IPS-18c (cell line): ENCODE measurements at regions not wholly inside any gene's neighbourhood (a gene's known extent, or its start where the extent isn't known, plus 50 kb on each side); places are given as distances from the start of the nearest gene placed in this dataset.
"Not testable (repeated sequence)": the region's sequence is repeated elsewhere in the genome, so short reads cannot be mapped to it uniquely, and the experiment has no call there.

Experiments used
- H3K4me3 ChIP-seq: 2 replicates; pipeline ENCODE4 v1.7.0; 2013; ENCODE audit warnings: low read depth, mild to moderate bottlenecking, low read length, moderate library complexity; ENCODE audit not compliant: insufficient read depth
- H3K9me3 ChIP-seq: one replicate; pipeline ENCODE4 v1.6.1; 2013; ENCODE audit warnings: mild to moderate bottlenecking, low read length, moderate library complexity; ENCODE audit not compliant: control insufficient read depth, insufficient read depth

- H3K9me3 ChIP-seq, H3K4me3 ChIP-seq: not testable (repeated sequence)
Measured at GRCh38 chr6:14296698-14297097, 179.1 kb downstream of the CD83 start.

GRCh38 chr6:14297118-14297517 is 179.5 kb downstream of the CD83 start:
- H3K9me3 ChIP-seq, H3K4me3 ChIP-seq: not testable (repeated sequence)

GRCh38 chr6:14300189-14300588 is 182.6 kb downstream of the CD83 start:
- not testable (repeated sequence) for H3K9me3 ChIP-seq, H3K4me3 ChIP-seq

GRCh38 chr6:14300721-14301120 is 183.1 kb downstream of the CD83 start:
- not testable (repeated sequence) for H3K9me3 ChIP-seq, H3K4me3 ChIP-seq

- not testable (repeated sequence) for H3K4me3 ChIP-seq
Measured at GRCh38 chr6:14301477-14301876, 183.9 kb downstream of the CD83 start.

GRCh38 chr6:14305131-14305530 is 187.6 kb downstream of the CD83 start:
- H3K4me3 ChIP-seq, result no peak overlapping the region
- H3K9me3 ChIP-seq, result no peaks in the 10 kb centered on the region

More at GRCh38 chr6:14301477-14301876, 183.9 kb downstream of the CD83 start:
- not testable (repeated sequence) for H3K9me3 ChIP-seq

GRCh38 chr6:14305624-14306023 is 188.1 kb downstream of the CD83 start:
- H3K4me3 ChIP-seq, result no peak overlapping the region
- no peaks in the 10 kb centered on the region for H3K9me3 ChIP-seq

GRCh38 chr6:14306151-14306906 is 188.8 kb downstream of the CD83 start:
- H3K9me3 ChIP-seq, result no peaks in the 10 kb centered on the region

GRCh38 chr6:14309516-14309915 is 191.9 kb downstream of the CD83 start:
- no peak overlapping the region for H3K4me3 ChIP-seq
- H3K9me3 ChIP-seq, result no peaks in the 10 kb centered on the region

More at GRCh38 chr6:14306151-14306906, 188.8 kb downstream of the CD83 start:
- H3K4me3 ChIP-seq, result no peak overlapping the region

- H3K9me3 ChIP-seq, result no peaks in the 10 kb centered on the region
Measured at GRCh38 chr6:14309951-14310445, 192.4 kb downstream of the CD83 start.

GRCh38 chr6:14310960-14311359 is 193.4 kb downstream of the CD83 start:
- H3K9me3 ChIP-seq, result no peaks in the 10 kb centered on the region
- no peak overlapping the region for H3K4me3 ChIP-seq

More at GRCh38 chr6:14309951-14310445, 192.4 kb downstream of the CD83 start:
- no peak overlapping the region for H3K4me3 ChIP-seq

- Histone ChIP-seq H3K9me3 (no peaks in the 10 kb centered on the region), H3K4me3 (no peak overlapping the region)
Measured at GRCh38 chr6:14312587-14312986, 195.0 kb downstream of the CD83 start.

GRCh38 chr6:14313248-14313647 is 195.7 kb downstream of the CD83 start:
- H3K9me3 ChIP-seq, result no peaks in the 10 kb centered on the region

GRCh38 chr6:14315353-14315752 is 197.8 kb downstream of the CD83 start:
- Histone ChIP-seq H3K9me3 (no peaks in the 10 kb centered on the region), H3K4me3 (no peak overlapping the region)

More at GRCh38 chr6:14313248-14313647, 195.7 kb downstream of the CD83 start:
- no peak overlapping the region for H3K4me3 ChIP-seq

- no peak overlapping the region for H3K4me3 ChIP-seq
Measured at GRCh38 chr6:14316651-14317386, 199.2 kb downstream of the CD83 start.

GRCh38 chr6:14317387-14317970 is 199.9 kb downstream of the CD83 start:
- Histone ChIP-seq H3K4me3 (no peak overlapping the region), H3K9me3 (no peaks in the 10 kb centered on the region)

More at GRCh38 chr6:14316651-14317386, 199.2 kb downstream of the CD83 start:
- H3K9me3 ChIP-seq, result no peaks in the 10 kb centered on the region

- Histone ChIP-seq H3K4me3 (no peak overlapping the region), H3K9me3 (no peaks in the 10 kb centered on the region)
Measured at GRCh38 chr6:14320332-14320731, 202.8 kb downstream of the CD83 start.
